ENCODE measurements at regions not wholly inside any gene's neighbourhood (a gene's known extent, or its start where the extent isn't known, plus 50 kb on each side); places are given as distances from the start of the nearest gene placed in this dataset.

- FAIRE-seq: no peak
Observed at GRCh38 chr1:30637183-30637980, 86.0 kb downstream of the MATN1 start.

- FAIRE-seq: no peak
Observed at GRCh38 chr1:30636621-30637020, 86.8 kb downstream of the MATN1 start.

GRCh38 chr1:30635391-30635975, 87.9 kb downstream of the MATN1 start:
- no peak for FAIRE-seq

- FAIRE-seq: no peak
Observed at GRCh38 chr1:30634507-30634906, 88.9 kb downstream of the MATN1 start.

GRCh38 chr1:30633294-30633693, 90.1 kb downstream of the MATN1 start:
- FAIRE-seq: no peak

- no peak for FAIRE-seq
Observed at GRCh38 chr1:30632481-30632880, 90.9 kb downstream of the MATN1 start.

- no peak for FAIRE-seq
Observed at GRCh38 chr1:30631700-30632099, 91.7 kb downstream of the MATN1 start.

GRCh38 chr1:30629501-30629900, 93.9 kb downstream of the MATN1 start:
- no peak for FAIRE-seq

- no peak for FAIRE-seq
Observed at GRCh38 chr1:30627994-30628393, 95.4 kb downstream of the MATN1 start.

GRCh38 chr1:30627206-30627605, 96.2 kb downstream of the MATN1 start:
- no peak for FAIRE-seq

- no peak for FAIRE-seq
Observed at GRCh38 chr1:30623431-30623830, 100.0 kb downstream of the MATN1 start.

- no peak for FAIRE-seq
Observed at GRCh38 chr1:30619619-30620018, 103.8 kb downstream of the MATN1 start.

- no peak for FAIRE-seq
Observed at GRCh38 chr1:30618335-30618747, 105.0 kb downstream of the MATN1 start.

- no peak for FAIRE-seq
Observed at GRCh38 chr1:30616759-30617158, 106.6 kb downstream of the MATN1 start.

GRCh38 chr1:30615816-30616590, 107.4 kb downstream of the MATN1 start:
- no peak for FAIRE-seq

- no peak for FAIRE-seq
Observed at GRCh38 chr1:30615076-30615795, 108.1 kb downstream of the MATN1 start.

GRCh38 chr1:30613188-30613587, 110.2 kb downstream of the MATN1 start:
- FAIRE-seq: no peak

GRCh38 chr1:30612536-30613065, 110.8 kb downstream of the MATN1 start:
- no peak for FAIRE-seq

GRCh38 chr1:30611741-30612309, 111.6 kb downstream of the MATN1 start:
- FAIRE-seq: no peak

- FAIRE-seq: no peak
Observed at GRCh38 chr1:30610917-30611316, 112.5 kb downstream of the MATN1 start.

GRCh38 chr1:30609999-30610345, 113.4 kb downstream of the MATN1 start:
- no peak for FAIRE-seq

GRCh38 chr1:30609336-30609998, 113.9 kb downstream of the MATN1 start:
- FAIRE-seq: no peak

Measured in TTC549 (cell line).